HG03439 (cell line): ENCODE measurements at regions not wholly inside any gene's neighbourhood (a gene's known extent, or its start where the extent isn't known, plus 50 kb on each side); places are given as distances from the start of the nearest gene placed in this dataset.

ENCODE experiments used
- ATAC-seq: cut with Tn5 transposase; IDR thresholded peaks from one replicate; pipeline ENCODE4 v1.9.1; 2021; ENCODE audit warnings: mild to moderate bottlenecking, moderate library complexity; ENCODE audit not compliant: unreplicated experiment

DNA sequence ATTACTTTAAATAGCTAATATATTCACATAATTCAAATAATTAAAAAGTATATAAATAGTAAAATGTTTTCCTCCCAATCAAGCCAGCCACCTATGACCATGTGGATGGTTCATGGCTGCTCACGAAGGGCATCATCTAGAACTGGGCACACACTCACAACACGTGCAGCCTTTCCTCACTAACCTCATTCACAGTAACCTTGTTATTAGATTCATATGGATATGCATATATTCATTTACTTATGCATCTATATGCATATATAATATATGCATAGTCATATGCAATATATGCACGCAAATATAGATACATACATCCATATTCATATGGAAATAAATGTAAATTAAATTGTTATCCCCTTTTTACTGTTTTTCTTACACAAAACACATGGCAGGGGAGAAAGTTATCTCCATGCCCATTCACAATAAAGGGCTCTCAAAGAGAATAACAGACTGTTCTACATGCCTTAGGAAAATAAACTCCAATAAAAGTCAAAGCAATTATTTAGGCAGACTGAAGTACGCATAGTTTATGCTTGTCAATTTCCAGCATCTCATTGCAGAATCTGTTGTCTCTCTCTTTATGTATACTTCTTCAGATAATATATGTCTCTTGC, 163.9 kb upstream of the ADGRL3 start:
- no peak for ATAC-seq

DNA sequence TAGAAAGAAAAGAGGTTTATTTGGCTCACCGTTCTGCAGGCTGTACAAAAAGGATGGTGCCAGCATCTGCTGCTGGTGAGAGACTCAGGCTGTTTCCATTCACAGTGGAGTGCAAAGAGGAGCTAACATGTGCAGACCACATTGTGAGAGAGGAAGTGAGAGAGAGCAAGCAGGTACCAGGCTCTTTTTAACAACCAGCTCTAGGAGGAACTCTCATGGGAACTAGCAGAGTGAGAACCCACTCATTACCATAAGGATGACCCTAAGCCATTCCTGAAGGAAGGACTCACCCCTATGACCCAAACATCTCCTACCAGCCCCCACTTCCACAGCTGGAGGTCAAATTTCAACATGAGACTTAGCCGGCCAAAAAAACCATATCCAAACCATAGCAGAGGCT, 158.6 kb upstream of the ADGRL3 start:
- ATAC-seq, result no peak

DNA sequence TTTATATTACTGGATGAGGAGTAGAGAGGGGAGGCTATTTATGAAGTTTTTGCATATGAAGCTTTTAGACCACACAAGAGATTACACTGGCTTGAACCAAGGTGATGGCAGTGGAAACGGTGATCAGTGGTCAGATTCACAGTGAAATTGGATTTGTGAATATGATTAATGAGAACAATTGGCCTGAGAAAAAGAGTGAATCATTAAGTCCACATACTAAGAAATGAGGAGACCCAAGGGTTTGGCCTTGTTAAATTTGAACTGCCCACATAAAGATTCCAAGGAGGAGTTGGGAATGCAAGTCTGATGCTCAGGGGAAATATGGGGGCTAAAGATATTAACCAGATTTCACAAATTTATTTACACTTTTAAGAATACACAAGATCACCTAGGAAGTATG, 155.3 kb upstream of the ADGRL3 start:
- no peak for ATAC-seq

DNA sequence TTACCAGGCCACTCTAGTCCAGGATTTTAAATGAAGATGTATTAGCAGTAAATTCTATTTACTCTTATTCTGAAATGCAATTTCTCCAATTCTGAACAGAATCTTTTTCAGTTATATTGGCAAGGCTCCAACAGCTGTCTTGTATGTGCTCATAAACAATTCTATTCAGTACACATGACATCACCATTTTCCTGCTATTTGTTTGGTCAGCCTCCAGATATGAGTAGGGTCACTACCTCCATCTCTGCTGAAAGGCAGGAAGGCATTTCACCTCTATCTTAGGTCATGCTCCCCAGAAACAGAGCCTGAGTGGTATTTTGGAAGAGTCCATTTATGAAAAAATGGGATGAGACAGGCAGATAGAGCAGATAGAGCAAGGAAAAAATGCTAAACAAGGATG, 151.1 kb upstream of the ADGRL3 start:
- no peak for ATAC-seq

DNA sequence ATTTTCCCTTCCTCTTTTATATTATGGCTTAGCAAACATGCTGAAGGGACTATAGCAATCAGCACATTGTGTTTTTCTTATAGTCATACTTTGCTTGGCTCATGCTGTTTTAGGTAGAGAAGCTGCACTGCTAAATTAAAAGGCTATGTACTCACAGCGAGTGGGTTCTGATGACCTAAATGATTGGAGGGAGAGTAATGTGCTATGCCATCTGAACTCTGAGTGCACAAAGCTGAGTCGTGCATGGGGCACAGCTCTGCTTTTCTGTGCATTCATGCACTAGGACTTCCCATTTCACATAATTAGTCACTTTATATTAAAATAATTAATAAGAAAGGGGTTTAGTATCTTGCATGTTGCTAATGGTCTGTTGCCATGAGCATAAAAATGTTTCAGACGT, 132.7 kb upstream of the ADGRL3 start:
- no peak for ATAC-seq

DNA sequence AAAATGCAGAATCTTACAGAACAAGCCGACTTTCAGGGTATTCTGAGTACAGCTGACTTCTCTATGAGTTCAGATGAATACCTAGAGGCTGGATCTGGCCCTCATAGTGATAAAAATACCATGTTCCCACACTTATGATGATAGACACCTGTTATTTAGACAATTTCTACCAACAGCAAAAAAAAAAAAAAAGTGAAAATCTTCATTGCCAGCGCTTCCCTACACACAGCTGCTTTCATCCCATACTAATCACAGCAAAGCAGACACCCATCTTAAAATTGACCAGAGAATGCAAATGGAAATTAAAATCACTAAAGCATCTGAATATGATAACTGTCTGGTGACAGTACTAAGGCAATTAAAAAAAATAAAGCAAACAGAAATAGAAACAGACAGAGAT, 132.1 kb upstream of the ADGRL3 start:
- ATAC-seq, result no peak

DNA sequence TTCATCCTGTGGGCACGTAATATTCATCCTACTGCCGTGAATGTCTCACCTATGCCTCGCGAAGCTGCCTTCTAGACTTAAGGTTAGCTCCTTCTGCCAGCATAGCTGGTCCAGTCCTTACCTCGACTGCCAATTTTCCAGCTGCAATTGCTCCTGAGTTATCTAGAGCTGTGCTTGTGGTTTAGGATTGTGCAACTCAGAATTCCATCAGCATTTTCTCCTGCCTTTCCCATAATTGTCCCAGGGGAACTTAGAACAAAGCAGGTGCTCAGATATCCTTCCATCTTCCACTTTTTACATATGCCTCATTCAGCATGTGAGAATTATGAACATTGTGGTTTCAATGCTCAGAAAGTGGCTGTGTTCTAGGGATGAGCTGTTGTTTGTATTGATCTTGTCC, 131.4 kb upstream of the ADGRL3 start:
- no peak for ATAC-seq

DNA sequence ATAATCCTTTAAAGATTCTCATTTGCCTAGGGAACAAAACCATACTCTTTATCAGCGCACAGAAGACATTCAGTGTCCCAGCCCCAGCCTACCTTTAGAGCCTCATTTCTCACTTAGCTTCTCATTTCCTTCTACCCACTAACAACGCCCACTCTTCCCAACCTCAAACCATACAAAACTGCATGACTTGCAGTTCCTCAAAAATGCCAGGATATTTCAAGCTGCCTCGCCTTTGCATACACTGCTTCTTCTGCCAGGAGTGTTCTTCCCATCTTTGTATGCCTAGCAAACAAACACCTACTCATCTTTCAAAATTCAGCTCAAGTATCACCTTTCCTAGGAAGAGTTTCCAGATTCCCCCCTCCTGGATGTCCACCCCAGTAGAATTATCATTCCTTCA, 129.9 kb upstream of the ADGRL3 start:
- ATAC-seq, result no peak

DNA sequence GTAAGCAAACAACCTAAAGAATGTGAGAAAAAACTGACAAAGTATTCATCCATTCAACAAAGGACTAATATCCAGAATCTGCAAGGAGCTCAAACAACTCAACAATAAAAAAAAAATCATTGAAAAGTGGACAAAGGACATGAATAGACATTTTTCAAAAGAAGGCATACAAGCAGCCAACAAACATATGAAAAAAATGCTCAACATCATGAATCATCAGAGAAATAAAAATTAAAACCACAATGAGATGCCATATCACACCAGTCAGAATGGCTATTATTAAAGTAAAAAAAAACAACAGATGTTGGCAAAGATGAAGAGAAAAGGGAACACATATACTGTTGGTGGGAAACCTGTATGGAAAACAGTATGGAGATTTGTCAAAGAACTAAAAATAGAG, 120.7 kb upstream of the ADGRL3 start:
- no peak for ATAC-seq

DNA sequence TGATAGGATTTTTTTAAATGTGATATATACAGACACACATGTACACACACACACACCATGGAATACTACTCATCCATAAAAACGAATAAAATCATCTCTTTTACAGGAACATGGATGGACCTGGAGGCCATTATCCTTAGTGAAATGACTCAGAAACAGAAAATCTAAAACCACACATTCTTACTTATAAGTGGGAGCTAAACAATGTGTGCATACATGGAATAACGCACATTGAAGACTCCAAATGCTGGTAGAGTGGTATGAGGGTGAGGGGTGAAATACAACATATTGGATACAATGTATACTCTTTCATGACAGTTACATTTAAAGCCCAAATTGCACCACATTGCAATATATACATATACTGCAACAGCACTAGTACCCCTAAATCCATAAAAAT, 120.2 kb upstream of the ADGRL3 start:
- no peak for ATAC-seq

DNA sequence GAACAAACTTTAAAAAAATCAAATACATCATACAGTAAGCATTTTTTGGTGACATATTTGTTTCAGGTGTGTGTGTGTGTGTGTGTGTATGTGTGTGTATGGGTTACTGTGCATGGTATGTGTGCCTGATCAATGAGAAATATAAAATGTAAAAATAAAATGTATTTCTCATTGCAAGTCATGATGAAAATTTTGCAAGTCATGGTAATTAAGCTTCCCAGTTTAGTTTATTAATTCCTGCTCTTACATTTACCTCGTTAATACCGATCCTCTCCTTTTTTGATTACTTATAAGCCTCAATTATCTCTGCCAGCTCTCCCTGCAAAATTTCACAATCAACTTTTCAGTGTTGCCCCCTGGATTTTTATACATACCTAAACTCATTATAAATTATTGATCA, 114.6 kb upstream of the ADGRL3 start:
- ATAC-seq, result no peak

DNA sequence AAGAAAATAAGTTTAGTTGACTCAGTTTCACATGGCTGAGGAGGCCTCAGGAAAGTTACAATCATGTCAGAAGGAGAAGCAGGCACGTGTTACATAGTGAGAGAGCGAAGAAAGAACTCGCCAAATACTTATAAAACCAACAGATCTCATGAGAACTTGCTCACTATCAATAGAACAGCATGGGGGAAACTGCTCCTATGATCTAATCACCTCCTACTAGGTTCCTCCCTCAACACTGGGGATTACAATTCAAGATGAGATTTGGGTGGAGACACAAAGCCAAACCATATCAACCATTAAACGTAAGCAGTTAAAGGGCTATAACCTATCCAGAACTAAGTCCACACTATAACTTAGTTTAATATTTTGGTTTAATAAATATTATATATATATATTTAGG, 113.8 kb upstream of the ADGRL3 start:
- ATAC-seq, result no peak

DNA sequence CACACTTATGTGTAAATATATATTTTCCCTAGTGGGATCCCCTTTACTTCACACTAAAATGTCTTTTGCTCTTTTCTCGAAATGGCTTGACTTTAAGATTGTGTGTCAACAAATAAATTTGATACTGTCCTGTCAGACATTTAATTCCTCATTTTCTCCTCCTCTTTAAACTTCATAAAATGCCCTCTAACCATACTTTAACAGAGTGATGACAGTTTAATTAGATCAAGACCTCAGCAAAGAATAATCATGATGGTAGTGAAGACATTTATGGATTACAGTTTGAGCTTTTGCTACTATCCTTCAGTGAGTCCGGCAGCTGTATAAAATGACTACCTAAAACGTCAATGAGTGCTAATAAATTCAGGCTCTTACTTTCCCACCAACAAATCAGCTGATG, 113.1 kb upstream of the ADGRL3 start:
- ATAC-seq, result no peak

DNA sequence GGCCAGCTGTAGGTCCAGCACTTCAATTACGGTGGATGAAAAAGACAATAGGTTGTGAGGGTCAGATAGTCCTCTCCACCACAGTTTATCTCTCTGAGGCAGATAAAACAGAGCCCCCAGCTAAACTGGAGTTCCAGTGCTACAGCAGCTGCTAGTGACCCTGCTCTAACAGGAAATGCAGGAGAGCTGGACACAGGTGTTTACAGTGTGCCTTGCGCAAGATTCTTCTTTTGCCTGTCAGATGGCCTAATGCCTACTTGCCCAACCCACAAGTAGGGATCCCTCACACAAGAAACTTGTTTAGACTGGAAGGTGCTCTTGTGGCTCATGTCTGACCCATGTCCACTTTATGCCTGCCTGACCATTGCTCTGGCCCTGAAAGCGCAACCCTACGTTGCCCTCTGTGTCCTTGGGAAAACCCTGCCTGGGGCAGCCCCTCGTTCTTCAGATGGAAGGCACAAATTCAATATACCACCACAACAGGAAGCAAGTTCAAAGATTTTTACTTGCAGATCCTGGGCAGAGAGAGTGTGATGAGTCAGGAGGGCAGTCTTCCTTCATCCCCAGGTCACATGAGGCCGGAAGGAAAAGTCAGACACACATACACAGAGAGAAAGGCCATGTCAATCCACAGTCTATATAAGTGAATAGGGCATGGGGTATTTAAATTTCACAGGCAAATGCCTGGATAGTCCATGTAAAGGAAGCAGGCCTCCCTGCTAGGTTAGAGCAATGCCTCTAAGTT, 105.1 kb upstream of the ADGRL3 start:
- no peak for ATAC-seq

DNA sequence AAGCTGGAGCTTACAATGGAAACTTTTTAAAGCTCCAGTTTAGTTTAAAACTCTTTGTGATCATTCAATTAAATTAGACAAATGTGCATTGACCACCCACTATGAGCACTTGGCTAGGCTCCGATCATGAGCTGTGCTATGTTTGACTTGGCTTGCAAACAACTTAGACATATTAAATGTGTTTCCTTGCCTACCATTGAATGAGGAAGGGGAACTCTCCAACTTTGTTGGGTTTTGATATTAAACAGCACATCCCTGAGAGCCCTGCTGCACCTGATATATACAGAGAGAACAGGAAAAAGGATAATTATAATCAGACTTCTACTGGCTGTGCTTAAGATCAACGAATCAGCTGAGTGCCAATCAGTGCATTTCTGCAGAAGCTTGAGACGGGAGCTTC, 71.4 kb upstream of the ADGRL3 start:
- no peak for ATAC-seq

DNA sequence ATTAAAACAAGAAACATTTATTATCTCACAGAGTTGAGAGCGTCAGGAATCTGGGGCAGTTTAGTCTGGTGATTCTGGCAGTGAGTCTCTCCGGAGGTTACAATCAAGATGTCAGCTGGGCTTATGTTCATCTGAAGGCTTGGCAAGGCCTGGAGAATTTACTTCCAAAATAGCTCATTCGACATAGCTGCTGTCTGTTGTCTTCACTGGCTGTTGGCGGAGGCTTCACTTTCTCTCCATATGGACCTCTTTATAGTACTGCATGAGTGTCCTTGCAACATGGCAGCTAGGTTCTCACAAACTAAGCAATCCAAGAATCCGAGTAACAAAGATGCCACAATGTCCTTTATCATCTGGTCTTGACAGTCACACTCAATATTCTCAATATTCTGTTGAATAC, 70.2 kb upstream of the ADGRL3 start:
- ATAC-seq, result no peak

DNA sequence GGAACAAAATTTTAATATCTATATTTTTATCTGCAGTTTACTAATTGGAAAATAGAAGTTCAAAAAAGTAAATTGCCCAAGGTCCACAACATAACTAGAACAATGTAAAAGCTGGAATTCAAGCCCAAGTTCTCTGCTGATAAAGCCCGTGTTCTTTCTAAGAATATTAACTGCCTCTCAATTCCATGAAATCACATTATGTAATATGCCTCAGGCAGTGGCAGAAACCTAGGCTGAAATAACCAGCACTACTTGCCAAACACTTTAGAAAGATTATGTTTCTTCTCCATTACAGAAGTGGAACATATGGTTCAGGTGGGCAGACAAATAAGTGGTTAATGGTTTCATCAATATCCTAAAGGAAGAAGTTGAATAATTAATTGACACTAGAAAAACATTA, 56.7 kb upstream of the ADGRL3 start:
- ATAC-seq, result no peak

DNA sequence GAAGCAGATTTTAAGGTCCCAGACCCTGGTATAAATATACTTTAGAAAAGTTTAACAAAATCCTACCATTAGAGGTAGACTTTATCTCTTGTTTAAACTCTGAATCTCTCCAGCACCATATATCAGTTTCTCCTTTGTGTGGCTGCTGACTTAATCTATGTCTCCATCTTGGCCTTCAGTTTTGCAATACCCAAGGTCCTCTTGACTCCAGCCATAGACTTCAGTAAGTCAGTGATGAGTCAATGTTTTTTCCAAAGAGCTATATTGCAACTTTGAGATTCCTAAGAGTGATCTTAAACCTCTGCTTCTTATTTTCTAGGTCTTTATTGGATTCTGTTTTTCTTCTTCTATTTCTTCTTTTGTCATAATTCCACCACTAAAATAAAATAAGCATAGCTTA, 50.8 kb upstream of the ADGRL3 start:
- no peak for ATAC-seq
